Activated CD4-positive, alpha-beta T cell treated with anti-CD3 and anti-CD28 coated beads, Interleukin-10, Interleukin-2, amounts not matched to agents 100 ng/mL and 50 ng/mL, durations not matched to agents 16 hours and 8 hours (primary cell): ENCODE measurements at regions not wholly inside any gene's neighbourhood (a gene's known extent, or its start where the extent isn't known, plus 50 kb on each side); places are given as distances from the start of the nearest gene placed in this dataset.
"Not testable (repeated sequence)": the region's sequence is repeated elsewhere in the genome, so short reads cannot be mapped to it uniquely, and the experiment has no call there.

Experiments used
- DNase-seq: peaks from one replicate; pipeline ENCODE4 v3.0.0-alpha.2; 2020

GRCh38 chr10:131363416-131363815 is 51.9 kb upstream of the TCERG1L start:
- no peak for DNase-seq

- DNase-seq: no peak
These were observed 60.0 kb upstream of the TCERG1L start for GRCh38 chr10:131371571-131371970.

GRCh38 chr10:131381576-131381975 is 70.1 kb upstream of the TCERG1L start:
- no peak for DNase-seq

- DNase-seq: not testable (repeated sequence)
These were observed 73.8 kb upstream of the TCERG1L start for GRCh38 chr10:131385161-131385872.

- no peak for DNase-seq
These were observed 75.6 kb upstream of the TCERG1L start for GRCh38 chr10:131387018-131387529.

- DNase-seq: no peak
These were observed 80.4 kb upstream of the TCERG1L start for GRCh38 chr10:131391936-131392335.

- no peak for DNase-seq
These were observed 84.9 kb upstream of the TCERG1L start for GRCh38 chr10:131396121-131397050.

GRCh38 chr10:131398166-131398565 is 86.6 kb upstream of the TCERG1L start:
- no peak for DNase-seq

GRCh38 chr10:131399981-131400380 is 88.5 kb upstream of the TCERG1L start:
- no peak for DNase-seq

GRCh38 chr10:131400513-131400912 is 89.0 kb upstream of the TCERG1L start:
- no peak for DNase-seq

- DNase-seq: no peak
These were observed 91.5 kb upstream of the TCERG1L start for GRCh38 chr10:131402771-131403650.

GRCh38 chr10:131403936-131404335 is 92.4 kb upstream of the TCERG1L start:
- no peak for DNase-seq

- DNase-seq: no peak
These were observed 93.4 kb upstream of the TCERG1L start for GRCh38 chr10:131404886-131405285.

- no peak for DNase-seq
These were observed 95.3 kb upstream of the TCERG1L start for GRCh38 chr10:131406676-131407392.

GRCh38 chr10:131418681-131419080 is 107.2 kb upstream of the TCERG1L start:
- DNase-seq: no peak

- no peak for DNase-seq
These were observed 108.3 kb upstream of the TCERG1L start for GRCh38 chr10:131419797-131420196.

GRCh38 chr10:131420867-131421266 is 109.3 kb upstream of the TCERG1L start:
- no peak for DNase-seq

- no peak for DNase-seq
These were observed 109.9 kb upstream of the TCERG1L start for GRCh38 chr10:131421381-131421780.

- no peak for DNase-seq
These were observed 111.2 kb upstream of the TCERG1L start for GRCh38 chr10:131422731-131423130.

- DNase-seq: no peak
These were observed 112.5 kb upstream of the TCERG1L start for GRCh38 chr10:131424053-131424452.

GRCh38 chr10:131424836-131425491 is 113.4 kb upstream of the TCERG1L start:
- no peak for DNase-seq
